NCI-H748 (cell line): ENCODE measurements at regions not wholly inside any gene's neighbourhood (a gene's known extent, or its start where the extent isn't known, plus 50 kb on each side); places are given as distances from the start of the nearest gene placed in this dataset.
A peak's percentile ranks its signal among the peaks of the same experiment; 100 is the strongest.

Experiments
- DNase-seq: peaks from one replicate; lab custom pipeline; 2025; ENCODE audit not compliant: unreplicated experiment; lab: John Stamatoyannopoulos, UW

DNA sequence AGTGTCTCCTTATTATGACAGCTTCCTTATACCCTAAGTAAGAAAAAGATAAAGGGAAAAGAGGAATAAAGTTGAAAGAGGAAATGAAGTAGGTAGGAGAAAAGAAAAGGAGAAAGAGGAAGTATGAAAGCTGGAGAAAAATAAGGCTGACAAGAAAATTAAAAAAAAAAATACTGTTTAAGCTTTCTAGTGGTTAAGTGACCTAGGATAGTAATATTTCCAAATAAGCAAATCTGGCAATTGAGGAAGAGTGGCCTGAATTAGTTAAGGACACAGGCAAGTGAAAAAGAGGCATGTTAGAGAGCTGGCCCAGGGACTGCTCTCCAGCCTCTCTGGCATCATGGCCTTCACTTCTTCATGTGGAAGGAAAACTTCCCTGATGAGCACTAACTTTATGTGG, 76.5 kb upstream of the ADGRF1 start:
- no peak for DNase-seq

GRCh38 chr6:47117314-47117713, 75.2 kb upstream of the ADGRF1 start:
- no peak for DNase-seq

DNA sequence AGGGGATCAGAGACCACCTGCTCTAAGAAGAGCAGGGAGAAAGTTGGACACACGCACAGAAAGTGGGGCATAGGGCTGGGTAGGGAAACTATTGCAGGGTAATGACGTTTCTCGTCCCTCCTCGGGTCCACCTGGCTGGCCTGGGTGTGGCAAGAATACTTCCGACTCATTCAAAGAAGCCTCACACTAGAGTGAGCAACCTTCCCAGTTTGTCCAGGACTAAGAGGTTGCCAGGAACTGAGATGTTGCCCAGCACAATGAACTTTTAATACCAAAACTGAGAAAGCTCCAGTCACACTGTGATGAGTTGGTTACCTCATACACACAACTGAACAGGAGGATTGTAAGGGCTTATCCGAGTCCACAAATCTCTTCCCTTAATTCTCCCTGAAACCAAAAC, 74.5 kb upstream of the ADGRF1 start:
- no peak for DNase-seq

DNA sequence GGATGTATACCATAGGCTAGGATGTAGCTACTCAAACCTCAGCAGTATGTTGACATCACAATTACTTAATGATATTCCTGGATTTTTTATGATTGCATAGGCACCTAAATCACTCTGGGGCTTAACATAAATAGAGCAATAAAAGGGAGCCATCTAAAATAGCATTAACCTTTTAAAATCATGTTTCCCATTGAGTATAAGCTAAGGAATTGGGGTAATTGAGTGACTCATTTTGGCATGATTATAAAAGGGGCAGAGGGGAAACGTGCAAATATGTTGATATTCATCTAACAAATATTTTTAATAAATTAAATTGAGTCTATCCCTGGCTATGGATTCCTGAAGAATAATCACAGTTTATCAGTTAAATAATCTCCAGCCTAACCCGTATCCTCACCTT, 74.0 kb upstream of the ADGRF1 start:
- DNase-seq: no peak

- no peak for DNase-seq
Measured at GRCh38 chr6:47114460-47114859, 72.3 kb upstream of the ADGRF1 start.

GRCh38 chr6:47112317-47112716, 70.2 kb upstream of the ADGRF1 start:
- DNase-seq: no peak

DNA sequence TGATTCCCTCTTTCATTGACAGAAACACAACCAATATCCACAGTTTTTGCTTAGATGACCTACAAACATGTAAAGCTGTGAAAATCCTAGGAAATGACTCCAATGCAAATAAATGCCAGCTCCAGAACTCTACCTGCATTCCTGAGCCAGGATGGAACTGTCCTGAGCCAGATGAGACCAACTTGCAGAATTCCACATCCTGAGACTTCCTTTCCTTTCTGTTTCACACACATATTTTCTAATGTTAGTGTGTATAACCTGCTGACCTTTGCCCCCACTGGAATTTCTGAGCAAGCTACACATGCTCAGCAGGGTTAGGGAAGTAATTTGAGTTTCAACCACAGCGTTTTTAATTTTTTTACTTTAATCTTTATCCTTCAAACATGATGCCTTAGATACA, 69.6 kb upstream of the ADGRF1 start:
- DNase-seq: no peak

GRCh38 chr6:47109281-47109680, 67.1 kb upstream of the ADGRF1 start:
- no peak for DNase-seq

- DNase-seq: no peak
Measured at GRCh38 chr6:47106721-47107197, 64.6 kb upstream of the ADGRF1 start.

- DNase-seq: no peak
Measured at GRCh38 chr6:47106216-47106615, 64.1 kb upstream of the ADGRF1 start.

DNA sequence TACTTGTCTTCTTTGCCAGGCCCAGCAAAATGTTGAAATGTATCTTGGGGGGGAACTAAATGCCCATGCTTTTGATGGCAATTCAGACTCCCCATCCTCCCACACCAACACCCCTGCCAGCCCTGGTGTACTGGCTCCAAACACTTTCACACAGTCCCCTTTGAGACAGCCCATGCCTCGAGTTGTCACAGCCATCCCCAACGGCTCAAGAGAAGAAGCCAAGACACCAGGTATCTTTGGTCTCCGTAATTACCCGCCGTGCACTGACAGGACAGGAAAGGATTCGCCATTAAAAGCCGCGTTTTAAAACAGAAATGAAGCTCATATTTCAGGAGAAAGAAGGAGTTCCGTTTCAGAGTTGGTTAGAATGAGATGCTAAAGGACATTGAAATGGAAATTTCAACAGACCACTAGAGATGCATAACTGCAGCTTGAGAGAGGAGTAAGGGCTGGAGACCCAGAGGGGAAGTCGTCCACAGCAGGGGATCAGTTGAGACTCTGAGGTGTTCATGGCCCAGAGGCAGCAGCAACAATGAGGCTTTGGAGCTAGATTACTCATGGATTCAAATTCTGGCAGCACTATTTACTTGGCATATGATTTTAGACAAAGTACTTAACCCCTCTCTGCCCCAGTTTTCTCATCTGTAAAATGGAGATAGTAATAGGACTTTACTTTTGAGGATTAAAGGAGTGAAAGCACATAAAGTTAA, 63.5 kb upstream of the ADGRF1 start:
- DNase-seq: no peak

DNA sequence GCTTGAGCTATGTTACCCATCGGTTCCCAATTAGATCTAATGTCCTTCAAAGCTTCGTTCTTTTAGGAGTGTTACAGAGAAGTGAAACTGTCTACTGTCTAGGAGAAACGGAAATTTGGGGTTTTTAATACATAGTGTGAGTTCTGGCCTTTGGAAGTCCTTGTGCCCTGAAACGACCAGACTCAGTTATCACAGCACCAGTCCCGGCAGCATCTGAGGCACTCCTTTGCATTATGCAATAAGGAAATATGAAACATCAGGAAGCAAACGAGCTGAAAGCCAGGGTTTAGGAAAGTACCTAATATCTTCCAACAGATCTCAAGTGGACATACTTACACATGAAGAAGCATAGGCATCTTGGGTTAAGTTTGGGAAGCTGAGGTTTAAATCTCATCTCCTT, 61.8 kb upstream of the ADGRF1 start:
- DNase-seq: no peak

DNA sequence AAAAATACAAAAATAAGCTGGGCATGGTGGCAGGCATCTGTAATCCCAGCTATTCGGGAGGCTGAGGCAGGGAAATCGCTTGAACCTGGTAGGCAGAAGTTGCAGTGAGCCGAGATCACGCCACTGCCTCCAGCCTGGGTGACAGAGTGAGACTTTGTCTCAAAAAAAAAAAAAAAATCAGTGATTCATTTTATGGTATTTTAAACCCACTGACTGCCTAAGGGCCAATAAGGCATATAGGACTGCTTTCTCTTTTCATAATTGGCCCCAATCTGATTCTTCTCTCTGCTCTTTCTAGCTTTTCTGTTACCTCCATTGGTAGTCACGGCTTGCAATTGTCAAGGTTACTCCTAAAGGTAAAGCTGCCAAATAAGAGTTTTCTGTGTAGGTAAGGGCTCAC, 60.2 kb upstream of the ADGRF1 start:
- DNase-seq: no peak

DNA sequence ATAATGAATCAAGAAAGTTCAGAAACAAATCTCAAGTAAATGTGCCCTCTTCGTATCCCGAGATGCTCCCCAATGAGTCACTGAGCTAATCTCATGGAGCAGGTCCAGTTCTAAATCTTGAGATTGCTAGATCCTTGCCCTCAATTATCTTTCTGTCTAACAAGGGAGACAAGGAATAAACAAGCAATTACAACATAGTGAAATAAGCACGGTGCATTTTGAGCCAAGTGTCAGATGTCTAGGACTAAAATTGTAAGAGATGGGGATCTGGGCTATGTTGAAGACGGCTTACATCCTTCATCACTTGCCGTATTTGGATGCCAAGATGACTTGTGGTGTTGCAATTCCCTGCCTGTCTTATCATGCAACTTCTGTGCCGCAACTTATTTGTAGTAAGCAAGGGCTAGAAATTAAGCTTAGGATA, 56.5 kb upstream of the ADGRF1 start:
- DNase-seq: no peak

- DNase-seq: peak; percentile 90
Measured at GRCh38 chr6:47097092-47097945, 55.2 kb upstream of the ADGRF1 start.

DNA sequence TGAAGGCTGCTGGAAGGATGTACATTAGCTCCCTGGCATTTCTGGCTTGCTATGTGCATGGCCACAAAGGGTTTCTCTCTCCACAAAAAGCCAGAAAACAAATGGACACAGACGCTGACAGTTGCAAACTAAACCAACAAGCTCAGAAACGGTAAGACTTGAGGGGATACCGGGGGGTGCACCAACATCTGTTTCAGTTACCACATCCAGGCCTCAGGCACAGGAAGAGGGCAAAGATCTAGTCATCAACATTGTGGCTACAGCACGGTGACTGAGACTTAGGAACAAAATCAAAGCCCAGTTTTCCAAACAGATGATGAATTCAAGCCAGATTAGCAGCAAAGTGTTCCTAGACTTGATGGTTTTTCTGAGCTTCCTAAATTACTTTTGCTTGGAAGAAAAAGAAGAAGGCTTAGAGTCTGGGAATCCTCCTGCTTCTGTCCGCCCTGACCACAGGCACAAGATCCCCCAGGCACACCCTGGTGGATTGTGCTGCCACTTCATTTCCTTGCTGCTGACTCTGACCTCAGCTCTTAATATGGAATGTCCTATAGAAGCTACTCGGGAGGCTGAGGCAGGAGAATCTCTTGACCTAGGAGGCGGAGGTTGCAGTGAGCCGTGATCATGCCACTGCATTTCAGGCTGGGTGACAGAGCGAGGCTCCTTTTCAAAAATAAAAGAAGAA, 54.2 kb upstream of the ADGRF1 start:
- DNase-seq: no peak

- DNase-seq: no peak
Measured at GRCh38 chr6:47094241-47094925, 52.3 kb upstream of the ADGRF1 start.

- DNase-seq: no peak
Measured at GRCh38 chr6:47093169-47093568, 51.0 kb upstream of the ADGRF1 start.

GRCh38 chr6:47091886-47092668, 49.9 kb upstream of the ADGRF1 start:
- DNase-seq: no peak
